HuH-7.5 (cell line): ENCODE measurements at regions not wholly inside any gene's neighbourhood (a gene's known extent, or its start where the extent isn't known, plus 50 kb on each side); places are given as distances from the start of the nearest gene placed in this dataset.

Experiments used
- DNase-seq: peaks from one replicate; pipeline ENCODE4 v3.0.0; 2011; ENCODE audit warnings: low spot score

DNA sequence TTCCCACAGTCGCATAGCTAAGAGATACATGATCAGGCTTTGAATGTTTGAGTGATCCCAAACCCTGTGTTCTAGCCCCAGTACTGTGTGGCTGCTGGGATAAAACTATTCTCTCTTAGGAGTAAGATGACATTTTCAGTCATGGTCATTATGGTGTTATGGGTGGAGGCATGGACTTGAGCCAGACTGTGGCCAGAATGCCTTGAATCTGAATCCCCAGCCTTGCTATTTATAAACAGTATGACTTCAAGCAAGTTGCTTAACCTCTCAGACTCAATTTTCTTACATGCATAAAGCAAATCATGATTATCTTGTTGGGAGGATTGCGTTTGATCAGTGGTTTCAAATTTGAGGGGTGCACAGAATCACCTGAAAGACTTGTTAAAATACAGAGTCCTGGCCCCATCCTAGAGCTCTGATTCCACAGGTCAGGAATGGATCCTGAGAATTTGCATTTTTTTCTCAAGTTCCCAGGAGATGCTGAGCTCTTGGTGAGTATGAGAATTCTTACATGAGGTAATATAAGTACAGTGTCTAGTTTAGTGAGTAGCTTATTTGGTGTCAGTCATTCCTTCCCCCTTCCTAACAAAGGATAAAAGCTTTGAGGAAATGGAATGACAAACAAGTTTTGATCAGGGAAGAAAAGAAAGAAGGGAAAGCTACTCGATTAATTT, 571.7 kb downstream of the METTL15 start:
- no peak for DNase-seq

DNA sequence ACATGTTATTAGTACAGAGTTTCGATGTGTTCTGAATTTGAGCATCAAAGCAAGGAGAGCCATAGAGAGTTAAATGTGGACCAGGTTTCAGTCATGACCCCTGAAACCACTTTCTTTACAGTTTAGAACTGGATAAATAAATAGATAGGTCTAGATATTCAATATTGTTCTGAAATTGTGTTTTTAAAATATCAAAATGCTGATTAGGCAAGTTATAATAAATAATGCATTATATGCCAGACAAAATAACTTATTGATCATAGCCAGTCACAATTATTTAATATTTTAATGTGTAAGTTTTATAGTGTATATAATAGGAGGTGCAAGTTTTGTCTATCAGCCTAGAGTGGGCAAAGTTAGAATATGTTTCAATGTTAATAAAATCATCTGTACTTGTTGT, 569.5 kb downstream of the METTL15 start:
- DNase-seq = no peak

DNA sequence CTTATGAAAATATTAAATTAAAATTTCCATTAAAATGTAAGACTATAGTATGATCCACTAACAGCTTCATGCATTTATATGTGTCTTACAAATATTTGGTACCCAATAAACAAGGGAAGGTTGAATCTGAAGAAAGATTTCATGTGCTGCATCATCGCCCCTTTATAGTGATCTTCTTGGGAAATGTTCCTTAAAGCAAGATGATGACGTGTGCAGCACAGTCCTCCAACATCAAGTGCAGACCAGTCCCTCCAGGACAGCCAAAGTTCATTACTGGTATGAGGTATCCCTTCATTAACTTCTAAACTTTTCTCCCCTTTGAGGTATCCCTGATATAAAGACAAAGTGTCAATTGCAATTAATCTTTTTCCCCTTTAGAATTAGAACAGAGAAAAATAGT, 567.0 kb downstream of the METTL15 start:
- DNase-seq = no peak

DNA sequence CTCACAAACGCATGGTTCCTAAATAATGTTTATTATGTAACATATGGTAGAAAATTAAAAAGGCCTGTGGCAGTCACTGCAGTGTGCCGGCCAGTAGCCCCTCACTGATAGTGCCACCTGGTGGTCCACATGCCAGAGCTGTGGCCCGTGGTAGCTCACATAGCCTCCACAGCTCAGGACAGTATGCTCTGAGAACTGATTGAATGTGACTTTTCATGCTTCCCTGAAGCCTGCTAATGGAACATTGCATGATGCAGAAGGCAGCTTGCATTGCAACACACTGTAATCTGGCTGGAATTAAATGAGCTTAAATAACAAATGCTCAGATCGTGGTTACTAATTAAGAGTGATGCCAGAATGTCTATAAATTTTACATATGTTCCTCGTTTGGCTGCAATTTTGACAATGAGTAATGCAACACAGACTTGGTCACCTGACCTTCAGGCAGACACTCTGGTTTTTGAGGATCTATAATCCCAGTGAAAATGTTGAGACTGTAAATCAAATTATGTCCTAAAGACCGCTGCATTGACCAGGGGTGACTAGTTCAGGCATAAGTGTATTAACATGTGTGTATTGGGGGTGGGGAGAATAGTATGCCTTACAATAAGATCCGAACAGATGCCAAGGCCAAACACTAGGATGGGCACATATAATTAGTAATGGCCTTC, 566.4 kb downstream of the METTL15 start:
- no peak for DNase-seq

DNA sequence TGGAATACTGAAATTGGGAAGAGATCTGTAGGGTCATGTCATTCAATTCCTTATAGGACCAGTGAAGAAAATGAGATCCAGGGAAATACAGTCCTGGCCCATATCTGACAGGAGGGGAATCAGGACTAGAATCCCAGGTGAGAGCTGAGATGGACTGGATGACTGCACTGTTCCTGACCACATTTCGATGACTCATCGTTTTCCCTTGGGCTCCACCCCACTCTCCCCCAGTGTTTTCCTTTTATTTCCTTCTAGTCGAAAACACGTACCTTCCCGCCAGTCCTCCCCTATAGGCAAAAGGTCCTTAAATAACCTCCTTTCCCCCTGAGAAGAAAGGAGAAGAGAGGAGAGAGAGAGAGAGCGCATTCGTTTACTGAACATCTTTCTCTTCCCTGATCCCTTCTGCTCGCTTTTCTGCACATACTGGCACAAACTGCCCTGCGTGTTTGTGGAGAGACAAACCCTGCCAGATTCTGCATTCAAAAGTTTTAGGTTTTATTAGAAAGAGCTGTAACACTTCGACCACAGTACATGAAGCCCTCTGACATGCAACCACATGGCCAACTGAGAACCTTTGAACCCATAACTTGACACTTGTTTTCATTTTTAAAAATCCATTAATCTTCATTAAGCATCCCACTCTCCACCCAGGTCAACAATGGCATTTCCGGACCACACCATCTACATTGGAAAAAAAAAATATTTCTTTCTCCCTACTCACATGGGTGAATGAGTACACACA, 565.7 kb downstream of the METTL15 start:
- no peak for DNase-seq

DNA sequence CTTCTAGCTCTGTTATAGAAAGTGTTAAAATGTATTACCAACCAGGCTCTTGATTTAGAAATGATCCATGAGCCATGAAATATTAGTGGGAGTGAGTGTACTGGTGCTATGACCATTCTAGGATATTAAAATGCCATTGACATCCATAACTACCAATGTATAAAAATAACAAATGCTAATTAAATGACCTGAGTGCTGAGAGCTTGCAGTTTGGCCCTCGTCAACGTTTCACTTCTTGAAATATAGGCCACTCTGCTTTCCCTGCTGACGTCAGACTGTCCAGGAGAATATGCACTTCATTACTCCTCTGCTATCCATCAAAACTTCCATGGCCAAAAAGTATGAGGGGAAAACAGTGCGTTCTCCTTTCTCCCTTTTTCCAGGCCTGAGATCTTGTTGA, 563.1 kb downstream of the METTL15 start:
- DNase-seq = no peak

DNA sequence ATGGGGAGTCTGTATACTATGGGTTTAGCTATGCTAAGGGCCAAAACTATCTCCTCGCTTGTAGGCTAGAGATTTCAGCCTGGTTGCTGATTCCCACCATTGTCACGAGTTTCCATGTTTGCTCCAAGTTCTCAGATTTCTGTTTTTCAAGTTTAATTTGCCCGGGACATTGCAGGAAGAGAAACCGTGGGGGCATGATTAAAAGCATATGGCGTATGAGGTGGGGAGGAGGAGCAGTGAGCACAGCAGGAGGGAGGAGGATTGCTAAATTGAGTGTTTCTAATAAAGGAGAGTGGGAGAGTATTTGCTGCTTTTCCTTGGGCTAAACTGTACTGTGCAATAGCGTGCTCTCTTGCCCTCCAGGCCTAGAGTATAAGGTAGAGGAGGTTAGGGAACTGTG, 558.4 kb downstream of the METTL15 start:
- no peak for DNase-seq

DNA sequence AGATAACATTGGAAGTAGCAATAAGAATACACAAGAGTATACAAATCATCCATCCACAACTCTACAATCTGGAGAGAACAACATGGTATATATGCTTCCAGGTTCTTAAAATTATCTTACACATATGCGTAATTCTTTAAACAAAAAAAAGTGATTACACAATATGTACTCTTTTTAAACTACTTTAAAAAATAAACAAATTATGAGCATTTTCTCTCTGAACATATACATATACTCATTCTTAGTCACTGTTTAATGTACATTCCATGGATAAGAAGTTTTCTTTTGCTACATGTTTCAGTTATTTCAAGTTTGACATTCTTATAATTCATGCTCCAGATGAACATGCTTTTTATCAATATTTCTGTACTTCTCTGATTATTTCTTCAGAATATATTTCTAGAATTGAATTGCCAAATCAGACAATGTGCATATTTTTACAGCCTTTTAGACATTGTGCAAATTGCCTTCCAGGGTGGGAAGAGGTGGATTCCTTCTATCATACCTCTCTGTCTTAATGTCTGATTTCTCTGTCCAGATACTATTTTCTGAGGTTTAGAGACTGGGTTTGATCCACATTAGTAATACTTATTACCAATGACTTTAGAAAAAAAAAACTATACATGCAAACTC, 551.6 kb downstream of the METTL15 start:
- DNase-seq = no peak

DNA sequence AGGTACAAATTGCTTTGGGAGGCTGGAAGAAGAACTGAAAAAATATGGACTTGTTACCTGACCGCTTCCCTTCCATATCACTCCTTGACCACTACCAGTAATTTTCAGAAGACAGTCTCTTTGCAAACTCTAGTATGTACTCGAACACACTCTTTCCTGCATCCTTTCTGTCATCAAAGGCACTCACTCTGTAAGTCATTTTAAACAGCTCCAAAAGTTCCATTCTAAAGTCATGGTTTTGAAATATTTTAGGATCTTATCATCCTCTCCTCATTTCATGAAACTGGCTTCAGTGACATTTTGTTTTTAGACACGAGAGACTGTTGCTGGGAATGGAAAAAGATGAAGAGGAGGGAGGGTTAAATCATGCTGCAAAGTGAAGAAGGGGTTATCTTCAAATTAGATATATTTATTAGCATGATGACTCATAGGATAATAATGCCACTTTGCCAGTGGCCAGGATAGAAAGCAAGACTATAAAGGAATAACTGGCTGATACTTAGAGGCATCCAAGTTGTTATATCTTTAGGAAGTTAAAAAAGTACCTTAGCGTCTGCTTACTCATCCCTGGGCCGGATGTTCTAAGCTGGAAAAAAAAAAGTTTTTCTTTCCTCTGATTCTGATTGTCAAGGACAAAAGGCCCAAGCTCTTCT, 549.3 kb downstream of the METTL15 start:
- DNase-seq = no peak

DNA sequence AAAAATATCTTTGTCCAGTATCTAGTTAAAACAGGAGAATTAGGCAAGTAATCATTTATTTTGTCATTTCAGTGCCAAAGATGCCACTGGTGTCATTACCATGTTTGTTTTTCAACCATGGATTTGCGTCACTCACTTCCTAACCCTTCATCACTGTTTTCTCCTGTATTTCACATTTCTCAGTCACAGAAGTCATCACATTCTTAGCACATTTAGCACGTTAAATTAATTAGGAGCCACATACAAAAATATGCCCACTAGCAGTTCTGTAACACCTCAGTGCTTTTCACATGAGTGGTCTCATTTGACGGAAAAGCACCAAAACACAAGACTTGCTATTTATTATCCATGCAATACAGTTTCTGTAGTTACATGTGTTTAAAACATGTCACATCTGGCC, 546.0 kb downstream of the METTL15 start:
- no peak for DNase-seq

DNA sequence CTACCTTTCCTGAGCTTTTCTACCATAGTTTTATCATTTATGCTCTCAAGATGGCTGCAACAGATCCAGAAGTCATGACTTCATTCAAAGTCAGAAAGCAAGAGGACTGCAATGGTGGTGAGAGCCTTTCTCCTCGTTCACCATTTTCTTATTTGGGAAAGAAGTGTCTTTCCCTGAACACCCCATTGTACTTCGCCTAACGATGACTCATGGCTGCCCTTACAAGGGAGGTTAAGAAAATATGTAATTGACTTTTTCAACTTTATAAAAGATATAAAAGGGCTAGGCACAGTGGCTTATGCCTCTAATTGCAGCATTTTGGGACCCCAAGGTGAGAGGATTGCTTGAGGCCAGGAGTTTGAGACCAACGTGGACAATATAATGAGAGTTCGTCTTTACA, 541.7 kb downstream of the METTL15 start:
- no peak for DNase-seq

DNA sequence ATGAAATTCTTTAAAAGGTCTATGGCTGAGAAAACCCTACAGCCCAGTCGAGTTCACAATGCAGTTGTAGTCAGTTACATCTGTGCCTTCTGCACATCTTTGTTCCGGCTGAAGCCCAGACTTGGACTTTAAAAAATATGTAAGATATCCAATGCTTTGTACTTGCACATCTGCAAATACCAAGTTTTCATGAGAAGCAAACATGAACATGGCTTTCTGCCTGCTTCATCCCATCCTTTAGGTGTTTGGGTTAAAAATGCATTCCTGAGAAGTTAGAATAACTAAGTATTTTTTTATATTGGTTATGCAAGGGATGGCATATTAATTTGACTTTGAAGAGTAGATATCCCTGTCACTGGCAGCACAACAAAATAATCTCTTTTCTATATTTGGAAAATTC, 528.4 kb downstream of the METTL15 start:
- DNase-seq = no peak

DNA sequence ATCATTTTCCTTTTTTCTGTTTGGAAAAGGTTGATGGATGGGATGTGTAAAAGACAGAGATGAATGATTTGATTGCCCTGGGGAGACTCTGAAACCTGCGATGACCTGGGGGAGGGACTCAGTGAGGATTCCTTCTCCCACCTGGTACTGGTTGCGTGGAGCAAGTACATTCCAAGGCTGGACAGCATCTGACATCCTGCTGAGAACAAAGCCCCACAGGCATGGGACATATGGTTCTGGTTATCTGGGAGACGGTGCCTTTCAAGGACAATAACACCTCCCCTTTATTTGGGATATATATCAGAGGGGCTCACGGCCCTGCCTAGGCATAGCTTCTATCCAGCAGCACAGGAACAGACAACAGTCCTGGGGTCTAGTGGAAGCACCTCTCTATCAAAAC, 527.8 kb downstream of the METTL15 start:
- no peak for DNase-seq

DNA sequence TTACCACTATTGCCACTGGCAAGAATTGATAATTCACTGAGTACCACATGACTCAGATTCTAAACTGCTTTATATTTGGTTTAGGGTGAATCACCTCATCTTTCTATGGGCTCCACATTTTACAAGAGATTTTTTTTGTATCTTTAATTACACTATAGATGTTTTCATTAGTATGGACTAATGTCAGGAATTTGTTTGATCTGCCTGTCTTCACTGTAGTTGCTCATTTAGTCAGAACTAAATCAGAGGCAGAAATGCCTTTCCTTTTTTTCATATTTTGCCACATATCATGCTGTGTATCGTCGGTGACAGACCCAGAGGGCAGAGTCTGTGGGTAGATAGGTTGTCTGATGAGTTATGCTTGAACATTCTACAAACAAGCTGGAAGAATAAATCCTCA, 524.1 kb downstream of the METTL15 start:
- DNase-seq = no peak

DNA sequence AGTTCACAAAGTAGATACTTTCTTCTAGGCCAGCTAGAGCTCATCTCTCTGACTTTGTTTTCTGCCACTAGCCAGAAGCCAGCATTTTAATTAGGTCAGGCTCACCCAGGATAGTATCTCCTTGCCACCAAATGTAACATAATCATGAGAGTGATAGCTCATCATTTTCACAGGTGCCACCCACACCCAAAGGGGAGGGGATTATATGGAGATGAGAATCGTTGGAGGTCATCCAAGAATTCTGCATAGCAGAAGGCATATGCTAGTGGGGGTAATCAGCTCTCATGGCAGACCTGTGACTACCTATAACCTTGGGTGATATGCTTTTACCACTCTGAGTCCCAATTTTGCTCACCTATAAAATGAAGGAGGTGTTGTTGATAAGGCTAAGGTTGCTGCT, 523.0 kb downstream of the METTL15 start:
- DNase-seq = no peak

DNA sequence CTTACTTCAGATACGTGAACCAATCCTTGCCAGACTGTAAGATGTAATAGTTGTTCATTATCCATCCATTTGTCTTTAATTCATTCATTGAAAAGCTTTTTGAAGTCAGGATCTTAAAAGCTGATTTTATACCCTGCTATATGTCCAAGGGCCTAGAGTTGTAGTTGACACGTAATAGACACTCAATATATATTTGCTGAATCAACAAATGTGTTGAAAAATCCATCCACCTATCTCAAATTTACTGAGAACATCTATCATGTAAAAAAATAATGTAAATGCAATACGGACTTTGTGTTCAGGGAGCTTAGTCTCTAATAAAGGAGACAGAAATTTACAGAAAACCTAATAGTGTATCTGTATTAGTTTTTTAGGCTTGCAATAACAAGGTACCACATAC, 521.0 kb downstream of the METTL15 start:
- DNase-seq = no peak

DNA sequence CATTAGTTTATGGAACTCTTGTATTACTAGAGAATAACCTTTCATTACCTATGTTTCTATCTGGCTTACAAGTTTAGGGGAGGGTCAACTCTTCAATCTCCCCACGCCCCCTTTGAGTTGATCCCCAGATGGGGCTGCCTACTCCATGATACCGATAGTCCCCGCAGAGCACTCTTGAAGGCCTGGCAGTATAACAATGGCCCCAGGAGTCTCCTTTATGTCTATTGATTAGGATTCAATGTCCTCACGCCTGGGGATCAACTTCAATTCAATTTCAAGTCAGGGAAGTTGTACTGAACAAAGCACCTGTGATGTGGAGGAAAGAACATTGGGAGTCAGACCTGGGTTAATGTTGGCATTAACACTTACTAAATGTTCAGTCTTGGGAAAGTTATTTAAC, 520.2 kb downstream of the METTL15 start:
- DNase-seq = no peak

DNA sequence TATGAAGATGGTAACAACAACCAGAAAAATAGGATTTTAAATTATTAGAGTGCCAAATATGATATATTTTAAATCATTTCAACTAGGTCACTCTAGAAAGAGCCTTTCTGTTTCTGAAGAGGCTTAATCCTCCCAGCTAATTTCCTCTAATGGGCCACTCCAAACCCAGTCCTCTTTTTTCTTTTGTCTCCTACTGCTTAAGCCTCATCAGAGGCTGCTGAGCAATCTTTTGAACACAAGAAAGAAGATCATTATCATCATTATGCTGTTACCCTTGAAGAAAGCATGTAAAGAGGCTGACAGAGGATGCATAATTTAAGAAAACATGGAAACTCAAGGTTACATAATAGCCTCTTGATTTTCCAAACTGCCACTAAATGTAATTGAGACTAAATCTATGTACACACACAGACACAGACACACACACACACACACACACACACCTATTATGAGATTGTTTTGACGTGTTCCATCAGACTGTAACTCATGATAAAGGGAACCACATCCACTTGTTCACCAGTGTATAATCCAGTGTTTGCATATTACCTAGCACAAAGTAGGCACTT, 519.6 kb downstream of the METTL15 start:
- DNase-seq = no peak

DNA sequence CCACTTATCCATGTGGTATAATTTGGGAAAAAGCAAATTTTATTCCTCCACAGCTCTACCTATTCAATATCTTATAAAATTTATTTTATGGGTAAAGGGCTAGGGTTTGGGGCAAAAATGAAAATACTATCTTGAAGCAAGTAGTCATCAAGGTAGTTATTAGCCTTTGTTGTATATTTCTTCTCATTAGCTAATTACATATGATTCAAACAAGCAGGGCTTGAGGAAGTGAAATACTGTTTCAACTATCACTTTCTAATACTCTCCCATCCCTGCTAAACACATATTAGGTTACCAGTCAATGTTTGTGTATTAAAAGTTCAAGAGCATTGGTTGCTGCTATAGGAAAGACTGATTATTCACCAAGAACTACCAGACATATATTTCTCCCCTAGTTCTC, 517.3 kb downstream of the METTL15 start:
- DNase-seq = no peak

DNA sequence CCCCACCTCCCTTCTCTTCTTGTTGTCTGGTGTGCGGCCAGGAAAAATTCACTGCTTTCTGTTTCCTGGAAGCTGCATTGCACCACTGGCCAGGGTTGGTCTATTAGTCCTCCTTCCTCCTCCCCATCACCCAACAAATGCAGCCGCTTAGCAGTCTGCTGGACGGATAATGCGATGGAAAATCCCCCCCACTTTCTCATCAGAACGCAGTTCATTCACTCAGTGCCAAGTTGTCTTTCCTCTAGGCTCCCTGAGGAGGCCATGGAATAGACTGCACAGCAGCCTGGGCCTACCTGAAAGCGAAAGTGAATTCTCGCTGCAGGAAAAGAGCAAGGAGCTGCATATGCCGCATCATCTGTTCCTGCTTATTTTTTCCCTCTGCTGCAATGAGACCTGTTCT, 513.6 kb downstream of the METTL15 start:
- DNase-seq = no peak

DNA sequence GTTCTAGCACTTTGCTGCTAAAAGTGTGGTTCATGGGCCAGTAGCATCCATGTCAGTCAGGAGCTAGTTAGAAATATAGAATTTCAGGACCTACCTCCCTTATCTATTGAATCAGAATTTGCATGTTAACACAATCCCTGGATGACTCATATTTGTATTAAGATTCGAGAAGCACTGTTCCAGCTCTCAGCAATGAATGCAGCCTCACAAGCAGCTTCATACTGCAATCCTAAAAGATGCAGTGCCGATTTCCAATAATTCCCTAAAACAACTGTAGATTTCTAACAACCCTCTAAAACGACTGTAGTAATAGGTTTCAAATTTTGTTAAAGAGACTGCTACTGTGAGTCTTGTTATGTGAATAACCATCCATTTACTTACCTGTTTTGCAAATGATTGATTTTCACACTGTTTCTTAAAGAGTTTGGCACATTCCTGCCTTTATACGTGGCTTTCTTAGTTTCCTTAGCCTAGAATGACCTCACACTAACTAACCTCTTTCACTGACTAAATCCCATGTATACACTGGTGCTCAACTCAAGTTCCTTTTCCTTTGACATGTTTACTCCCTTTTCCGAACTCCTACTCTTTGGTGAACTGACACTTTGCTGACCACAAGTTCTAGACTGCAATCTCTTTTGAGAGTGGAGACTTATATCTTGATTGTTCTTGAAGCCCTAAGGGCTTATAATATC, 511.8 kb downstream of the METTL15 start:
- no peak for DNase-seq

DNA sequence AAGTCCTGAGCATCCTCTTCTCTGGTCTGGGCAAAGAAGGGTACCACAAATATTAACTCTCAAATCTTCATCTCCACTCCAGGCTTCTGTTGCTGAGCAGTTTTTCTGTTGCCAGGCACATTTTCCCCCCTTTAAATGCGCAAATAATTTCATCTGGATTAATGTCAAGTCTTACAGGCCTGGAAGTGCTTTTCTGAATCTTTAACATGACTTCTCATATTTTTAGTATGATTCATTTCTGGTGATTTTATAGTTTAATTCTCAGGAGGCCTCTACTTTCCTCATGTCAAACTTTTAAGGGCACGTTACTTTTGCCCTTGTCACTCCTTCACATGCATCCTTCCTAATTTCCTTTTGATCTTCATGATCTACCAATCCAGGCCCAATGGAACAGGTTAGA, 510.2 kb downstream of the METTL15 start:
- no peak for DNase-seq
